NCI-H510A treated with DMSO at 0.1 percent for 48 hours (cell line): ENCODE measurements at regions not wholly inside any gene's neighbourhood (a gene's known extent, or its start where the extent isn't known, plus 50 kb on each side); places are given as distances from the start of the nearest gene placed in this dataset.

Experiments
- DNase-seq: peaks from one replicate; lab custom pipeline; 2025; lab: John Stamatoyannopoulos, UW

DNA sequence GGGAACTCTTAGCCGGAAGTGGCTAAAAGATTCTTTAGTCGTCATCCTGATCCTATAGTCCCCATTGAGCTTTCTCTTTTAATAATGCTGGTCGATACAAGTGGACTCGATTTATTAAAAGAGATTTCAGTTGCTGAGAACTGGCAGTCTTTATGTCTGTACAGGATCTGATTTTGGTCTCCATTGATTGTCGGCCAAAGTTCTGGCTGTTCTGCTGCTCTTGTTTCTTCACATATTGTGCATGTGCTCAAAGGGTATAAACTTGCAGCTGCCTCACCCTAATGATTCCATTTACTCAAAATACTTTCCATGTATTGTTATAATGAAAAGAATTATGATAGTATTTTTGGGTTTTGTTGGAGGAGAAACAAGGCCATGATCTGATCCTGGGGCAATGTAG is 100.7 kb upstream of the CTTNBP2 start:
- no peak for DNase-seq

DNA sequence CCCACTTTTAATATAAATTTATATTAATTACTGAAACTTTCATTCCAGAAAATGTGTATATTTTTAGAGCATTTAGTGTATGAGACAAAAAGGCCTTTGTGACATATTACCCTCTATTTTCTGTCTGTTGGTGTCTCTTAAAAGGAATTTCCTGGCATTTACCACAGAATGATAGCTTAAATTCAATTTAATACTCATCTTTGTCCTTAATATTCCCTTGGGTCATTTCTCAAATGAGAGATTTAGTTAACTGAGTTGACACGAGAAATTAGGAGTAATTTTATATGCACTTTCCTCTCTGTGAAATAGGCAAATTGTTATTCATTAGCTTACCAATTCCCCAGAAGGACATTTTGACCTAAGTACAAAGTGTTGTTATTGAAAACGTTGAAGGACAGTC is 101.7 kb upstream of the CTTNBP2 start:
- DNase-seq, result no peak

DNA sequence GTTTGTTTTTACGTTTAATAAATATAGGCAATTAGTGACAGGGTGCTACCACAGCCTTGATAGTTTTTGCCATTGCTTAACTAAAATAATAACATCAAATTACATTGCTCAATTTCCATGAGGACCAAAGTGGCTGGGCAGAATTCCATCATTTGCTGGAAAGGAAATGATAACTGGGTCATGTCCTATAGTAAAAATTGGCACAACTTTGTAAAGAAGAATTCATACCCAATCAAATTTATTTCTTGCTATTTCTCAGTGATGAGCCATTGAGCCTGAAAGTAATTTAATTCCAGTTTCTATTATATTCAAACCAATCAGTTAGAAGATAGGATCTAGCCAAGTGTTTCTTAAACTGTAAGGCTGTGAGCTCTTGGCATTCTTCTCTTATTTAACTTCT is 102.2 kb upstream of the CTTNBP2 start:
- DNase-seq, result no peak

DNA sequence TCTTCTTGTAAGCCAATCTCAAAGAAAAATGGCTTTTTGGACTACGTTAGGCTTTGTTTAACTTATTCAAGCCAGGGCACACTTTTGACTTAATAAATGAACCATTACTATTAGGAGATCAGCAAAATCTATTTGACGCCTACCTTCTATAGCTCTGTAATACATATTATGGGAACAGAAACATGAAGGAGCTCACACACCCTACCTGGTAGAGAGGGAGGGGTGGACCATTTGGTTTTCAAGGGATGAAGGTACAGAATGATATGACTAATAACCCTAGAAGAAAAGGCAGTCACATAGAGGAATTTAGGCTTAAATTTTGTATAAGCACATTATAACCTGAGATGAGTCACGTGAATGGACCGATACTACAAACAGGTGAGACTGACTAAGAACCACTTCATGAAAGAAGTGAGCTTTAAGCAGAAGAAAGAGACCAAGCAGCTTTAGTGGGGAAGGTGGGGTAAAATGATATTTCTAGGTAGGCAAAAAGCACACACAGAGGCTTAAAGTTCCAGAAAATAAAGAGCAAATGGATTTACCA is 106.8 kb upstream of the CTTNBP2 start:
- no peak for DNase-seq

DNA sequence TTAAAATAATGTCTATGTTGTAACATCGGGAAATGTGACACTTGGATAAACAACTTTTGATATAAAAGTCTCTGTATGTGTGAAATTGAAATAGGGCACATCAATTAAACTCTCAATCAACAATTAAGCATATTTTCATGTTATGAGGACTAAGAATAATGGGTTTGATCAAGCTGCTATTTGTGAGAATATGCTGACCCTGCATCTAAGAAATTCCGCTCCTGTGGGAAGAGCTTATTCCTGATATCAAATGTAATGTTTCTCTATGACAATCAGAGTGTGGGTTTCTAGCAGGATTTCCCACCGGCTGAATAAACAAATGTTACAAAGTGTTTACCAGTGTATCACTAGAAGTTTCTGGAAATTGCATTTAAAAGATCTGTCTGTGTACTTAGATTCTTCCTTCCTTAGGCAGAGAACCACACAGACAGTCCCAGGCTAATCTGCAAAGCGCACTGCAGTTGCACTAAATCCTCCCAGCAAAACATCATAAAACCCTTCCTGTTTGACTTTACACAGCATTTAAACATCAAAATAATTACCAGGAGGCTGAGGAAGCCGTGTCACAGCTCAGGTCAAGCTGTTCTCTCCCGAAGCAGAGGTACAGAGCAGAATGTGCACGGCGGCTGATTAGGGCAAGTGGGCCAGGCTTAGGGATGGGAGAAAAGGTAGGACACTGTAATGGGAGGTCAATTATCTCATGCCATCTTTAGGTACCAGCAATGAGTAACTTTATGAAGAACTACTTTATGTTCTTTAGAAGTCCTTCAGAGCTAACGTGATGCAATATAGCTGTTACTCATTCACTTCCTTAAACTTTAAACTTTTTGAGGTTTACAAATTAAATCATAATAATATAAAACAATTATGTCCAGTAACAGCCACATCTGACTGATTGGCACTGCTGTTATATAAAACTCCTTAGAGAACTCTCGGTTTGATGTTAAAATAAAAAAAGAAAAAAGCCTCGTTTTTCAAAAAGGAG is 109.1 kb upstream of the CTTNBP2 start:
- no peak for DNase-seq

DNA sequence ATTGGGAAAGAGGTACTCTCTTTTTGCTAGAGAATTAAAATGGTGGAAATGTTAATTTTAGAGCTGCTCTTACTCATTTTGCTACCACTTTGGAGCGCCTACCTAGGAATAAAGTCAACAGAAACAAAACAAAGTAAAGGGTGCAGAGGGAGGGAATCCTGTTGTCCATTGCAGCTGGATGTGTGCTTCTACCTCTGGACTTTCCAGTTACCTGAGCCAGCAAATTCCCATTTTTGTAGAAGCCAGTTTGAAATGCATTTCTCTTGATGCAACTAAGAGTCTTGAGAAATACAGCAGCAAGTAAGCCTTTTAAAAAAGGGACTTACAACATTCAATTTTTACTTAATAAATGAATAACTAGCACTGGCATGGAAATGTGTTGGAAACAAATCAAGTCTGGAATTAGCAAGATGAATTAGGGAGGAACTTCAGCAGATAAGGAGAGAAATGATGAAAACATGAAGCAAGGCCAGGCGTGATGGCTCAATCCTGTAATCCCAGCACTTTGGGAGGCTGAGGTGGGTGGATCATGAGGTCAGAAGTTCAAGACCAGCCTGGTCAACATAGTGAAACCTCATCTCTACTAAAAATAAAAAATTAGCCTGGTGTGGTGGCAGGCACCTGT is 113.5 kb upstream of the CTTNBP2 start:
- no peak for DNase-seq

DNA sequence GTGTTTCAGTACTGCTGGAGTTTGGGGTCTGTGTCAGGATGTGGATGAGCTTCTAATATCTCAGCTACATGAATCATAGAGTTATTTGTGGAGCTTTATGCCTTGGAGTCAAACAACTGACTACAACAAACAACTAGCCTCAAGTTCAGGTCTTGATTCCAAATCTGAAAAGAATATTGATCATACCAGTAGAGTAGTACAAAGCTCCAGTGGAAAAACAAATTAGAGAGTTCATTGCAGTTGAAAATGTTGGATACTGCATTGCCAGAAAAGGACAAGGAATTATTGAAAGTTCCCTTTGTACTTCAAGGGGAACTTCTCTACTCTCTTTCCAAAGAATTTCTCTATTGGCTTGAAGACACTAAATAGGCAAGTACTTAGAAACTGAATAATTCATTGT is 117.6 kb upstream of the CTTNBP2 start:
- no peak for DNase-seq

DNA sequence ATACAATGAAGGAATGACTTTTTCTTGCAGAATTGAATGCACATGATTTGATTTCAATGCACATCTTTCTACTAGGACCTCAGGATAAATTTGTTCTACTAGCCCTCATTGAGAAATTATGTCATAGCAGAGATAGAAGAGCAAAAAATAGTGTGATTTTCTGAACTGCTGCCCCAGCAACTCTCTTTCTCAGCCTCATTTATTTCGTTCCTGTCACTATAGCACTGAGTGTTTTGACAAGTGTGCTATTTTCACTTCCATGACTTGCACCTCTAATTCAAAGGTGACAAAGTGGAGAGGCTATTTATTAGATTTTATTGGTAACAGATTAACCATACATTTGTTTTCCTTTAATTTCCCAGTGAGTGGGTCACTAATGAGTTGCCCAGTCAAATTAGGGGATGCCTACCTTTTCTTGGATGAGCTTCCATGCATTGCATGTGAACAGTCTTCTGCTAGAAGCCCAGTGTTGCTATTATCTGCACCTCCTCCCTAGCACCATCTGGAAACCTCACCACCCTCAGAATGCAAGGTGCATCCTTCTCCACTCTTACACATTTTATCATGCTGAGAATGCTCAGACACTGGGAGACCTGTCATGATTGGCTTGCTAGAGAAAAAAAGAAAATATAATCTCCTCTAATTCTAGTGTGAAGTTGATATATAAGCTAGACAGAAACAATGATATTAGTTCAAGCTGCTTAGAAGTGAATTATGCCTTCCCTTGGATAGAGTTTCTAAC is 119.6 kb upstream of the CTTNBP2 start:
- DNase-seq, result no peak

DNA sequence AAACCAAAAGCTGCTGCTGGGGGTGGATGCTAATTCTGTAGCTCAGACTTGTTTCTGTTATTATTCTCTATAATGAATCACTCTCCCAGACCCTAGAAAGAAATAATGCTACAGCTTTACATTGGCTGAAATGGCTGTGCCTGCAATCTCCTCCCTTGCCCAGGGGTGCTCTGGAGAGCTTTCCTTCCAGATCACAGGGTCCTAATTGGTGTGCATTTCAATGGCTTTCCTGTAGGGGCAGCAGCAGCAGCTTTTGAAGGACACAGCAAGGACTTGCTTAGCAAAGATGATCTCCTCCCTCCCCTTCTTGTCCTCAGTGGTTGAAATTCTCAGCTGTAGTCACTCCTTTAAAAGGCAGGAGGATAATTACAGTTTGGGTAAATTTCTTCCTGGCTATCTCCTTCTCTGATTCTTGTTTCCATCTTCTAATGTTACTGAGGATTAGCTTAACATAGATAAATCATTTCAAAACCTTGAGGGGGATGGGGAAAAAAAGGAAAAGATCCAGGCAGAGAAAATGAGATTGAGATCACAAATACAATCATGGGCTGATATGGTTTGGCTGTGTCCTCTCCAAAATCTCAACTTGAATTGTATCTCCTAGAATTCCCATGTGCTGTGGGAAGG is 120.2 kb upstream of the CTTNBP2 start:
- DNase-seq, result peak; percentile 27

DNA sequence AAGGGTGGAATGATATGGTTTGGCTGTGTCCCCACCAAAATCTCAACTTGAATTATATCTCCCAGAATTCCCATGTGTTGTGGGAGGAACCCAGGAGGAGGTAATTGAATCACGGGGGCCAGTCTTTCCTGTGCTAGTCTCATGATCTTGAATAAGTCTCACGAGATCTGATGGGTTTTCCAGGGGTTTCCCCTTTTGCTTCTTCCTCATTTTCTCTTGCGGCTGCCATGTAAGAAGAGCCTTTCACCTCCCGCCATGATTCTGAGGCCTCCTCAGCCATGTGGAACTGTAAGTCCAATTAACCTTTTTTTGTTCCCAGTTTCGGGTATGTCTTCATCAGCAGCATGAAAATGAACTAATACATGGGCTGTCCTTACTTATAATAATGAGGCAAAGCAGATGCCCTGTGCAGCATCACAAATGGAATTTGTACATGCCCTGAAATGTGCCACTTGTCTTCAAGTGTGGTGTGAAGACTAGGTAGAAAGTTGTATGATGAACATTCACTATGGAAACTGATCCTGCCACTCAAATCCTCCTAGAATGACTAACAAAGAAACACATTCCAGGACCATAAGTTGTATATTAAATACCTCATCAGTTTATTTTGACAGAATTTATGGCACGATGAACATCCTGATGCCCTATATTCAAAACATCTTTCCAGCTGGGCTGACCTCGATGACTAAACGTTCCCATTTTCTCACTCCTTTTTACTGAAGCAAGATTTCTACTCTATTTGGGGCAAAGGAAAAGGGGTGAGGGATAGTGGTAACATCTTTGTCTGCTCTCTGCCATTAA is 122.8 kb upstream of the CTTNBP2 start:
- DNase-seq, result no peak

DNA sequence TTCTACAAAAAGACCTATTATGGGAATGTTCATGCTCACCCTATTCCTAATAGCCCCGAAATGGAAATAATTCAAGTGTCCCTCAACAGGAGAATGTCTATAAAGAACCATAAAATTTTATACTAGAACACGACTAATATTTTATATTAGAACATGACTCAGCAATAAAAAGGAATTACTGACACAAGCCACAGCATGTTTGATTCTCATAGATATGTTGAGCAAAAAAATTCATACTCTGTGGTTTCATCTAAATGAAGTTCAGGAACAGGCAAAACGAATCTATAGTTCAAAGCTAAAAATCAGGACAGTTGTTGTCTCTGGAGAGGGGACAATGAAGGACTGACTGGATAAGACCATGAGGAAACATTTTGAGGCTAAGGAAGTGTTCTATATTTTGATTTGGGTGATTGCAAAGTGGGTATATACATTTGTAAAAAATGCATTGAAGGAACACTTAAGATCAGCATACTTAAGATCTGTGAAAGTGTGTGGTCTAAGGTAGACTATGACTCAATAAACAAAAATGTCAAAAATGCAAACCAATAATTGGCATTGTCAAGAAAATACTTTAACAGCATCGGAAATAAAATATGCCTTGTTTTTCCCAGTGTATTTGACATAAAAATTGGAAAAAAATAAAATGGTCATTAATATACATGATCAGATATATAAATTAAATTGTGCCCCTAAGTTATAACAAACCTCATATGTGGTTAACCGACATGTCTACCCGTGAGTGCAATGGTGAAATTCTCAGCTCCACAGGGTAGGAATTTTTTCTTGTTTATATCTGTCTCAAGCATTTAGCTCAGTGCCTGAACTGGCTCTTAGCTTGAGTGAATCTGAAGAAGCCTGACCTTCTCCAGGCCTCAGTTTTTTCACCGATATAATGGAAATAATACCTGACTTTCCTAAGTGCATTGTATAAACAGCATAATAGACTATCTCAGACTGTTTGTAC is 124.9 kb upstream of the CTTNBP2 start:
- no peak for DNase-seq

DNA sequence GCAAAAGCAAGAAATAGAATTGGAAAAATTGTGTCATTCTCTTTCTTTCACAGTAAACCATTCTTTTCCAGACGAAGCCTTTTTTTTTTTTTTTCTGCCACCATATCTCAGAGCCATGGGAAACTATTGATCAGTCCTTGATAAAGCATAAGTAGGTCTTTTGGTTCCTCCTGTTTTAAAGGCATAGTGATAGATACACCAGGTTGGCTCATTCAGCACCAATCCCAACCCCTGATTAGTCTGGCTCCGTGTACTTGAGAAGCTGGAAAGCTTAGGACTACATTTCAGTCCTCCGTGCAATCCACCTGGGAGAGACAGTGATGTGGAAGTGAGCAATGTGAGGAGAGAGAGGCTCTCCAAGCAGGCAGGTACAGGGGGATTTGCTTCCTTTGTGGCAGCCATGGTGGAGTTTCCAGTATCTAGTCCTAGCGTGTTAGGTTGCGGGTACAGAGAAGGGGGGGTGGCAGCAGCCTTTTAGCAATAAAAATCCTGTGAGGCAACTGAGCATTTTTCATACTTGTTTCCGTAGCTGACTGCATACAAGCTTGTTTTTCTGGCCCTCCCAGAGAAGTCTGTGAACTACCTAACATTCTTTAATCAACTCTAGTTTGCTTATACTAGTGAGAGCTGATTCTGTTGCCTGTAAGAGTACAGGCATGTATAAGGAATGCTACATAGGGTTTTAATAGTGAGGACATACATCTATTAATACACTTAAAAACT is 127.4 kb upstream of the CTTNBP2 start:
- no peak for DNase-seq

DNA sequence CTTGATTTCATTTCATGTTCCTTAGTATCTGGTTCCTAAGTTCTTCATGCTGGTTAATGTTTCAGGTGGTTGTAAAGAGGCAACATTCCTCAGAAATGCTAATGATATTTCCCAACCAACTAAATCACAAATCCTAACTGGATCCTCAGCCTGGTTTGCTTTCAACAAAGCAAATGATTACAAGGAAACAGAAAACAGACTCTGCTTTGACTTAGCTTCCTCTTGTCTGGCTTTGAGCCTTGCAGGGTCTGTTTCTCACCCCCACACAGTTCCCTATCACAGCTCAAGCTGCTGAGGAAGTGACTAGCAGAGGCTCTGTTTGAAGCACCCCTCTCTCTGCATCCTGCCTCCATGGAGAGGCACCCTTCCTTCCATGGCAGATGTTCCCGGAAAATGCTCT is 130.2 kb upstream of the CTTNBP2 start:
- DNase-seq, result no peak

DNA sequence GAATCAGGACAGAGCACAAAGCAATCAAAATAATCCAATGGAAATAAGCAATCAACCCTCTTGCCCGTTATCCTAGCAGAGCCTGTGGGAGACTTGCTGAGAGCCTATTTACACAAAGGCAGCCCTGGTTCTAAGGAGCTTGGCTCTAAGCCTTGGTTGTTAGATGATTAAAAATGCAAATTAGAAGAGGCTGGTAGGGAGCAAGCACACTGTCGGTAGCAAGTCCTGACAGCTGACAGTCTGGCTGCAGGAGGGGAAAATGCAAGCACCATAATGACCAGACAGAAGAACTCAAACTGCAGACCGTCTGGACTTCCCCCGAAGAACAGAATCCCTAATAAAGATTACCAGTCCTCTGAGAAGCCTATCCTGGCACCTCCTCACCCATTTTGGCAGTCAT is 131.8 kb upstream of the CTTNBP2 start:
- DNase-seq, result no peak

DNA sequence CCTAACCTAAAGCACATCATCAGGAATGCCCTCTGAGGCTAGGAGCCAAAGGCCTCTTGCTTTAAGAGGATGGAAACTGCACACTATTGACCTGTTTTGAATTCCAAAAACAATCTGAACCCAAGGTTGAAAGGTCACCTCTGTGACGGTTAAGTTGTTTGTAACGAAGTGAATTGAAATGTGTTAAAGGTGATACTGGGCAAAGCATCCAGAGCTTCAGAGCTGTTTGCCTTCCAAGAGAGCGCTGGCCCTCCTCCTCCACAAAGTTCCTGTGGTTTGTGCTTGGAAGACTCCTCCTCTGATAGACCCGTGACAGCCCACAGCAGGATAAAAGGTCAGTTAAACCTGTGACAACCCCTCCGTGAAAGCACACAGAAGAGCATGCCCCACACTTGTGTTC is 133.7 kb upstream of the CTTNBP2 start:
- no peak for DNase-seq

DNA sequence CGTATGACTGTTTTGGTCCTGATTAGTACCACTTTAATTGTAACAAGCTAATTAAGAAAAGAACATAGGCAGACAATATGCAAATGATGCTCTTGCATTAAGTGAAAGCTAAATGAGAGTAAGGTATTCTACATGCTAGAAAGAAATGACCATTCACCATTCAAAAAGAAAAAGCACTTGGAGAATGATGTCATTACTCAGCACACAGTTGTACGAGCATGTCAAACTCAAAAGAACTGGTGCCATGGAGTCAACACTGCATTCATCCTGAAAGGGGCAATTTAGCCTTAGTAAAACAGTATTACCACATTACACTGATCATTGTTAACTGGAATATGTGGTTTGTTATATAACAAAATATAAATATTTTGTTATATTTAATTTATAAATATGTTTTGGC is 136.2 kb upstream of the CTTNBP2 start:
- DNase-seq, result no peak

DNA sequence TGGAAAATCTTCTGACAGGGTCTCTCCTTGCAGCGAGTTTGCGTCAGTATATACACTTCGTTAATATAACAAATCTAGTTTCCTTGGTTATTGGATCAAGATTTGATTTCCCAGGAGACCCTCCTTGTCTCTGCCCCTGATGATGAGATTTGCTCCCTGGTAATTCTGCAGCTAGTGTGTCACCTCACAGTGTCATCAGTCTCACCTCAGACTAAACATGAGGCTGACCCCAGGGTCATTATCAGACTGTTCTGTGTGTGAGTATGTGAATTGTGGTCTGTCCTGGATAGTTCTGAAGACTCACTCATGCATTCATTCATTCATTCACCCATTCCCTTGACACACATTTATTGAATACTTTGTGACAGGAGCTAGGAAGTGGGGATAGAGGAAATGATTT is 138.4 kb upstream of the CTTNBP2 start:
- DNase-seq, result no peak

DNA sequence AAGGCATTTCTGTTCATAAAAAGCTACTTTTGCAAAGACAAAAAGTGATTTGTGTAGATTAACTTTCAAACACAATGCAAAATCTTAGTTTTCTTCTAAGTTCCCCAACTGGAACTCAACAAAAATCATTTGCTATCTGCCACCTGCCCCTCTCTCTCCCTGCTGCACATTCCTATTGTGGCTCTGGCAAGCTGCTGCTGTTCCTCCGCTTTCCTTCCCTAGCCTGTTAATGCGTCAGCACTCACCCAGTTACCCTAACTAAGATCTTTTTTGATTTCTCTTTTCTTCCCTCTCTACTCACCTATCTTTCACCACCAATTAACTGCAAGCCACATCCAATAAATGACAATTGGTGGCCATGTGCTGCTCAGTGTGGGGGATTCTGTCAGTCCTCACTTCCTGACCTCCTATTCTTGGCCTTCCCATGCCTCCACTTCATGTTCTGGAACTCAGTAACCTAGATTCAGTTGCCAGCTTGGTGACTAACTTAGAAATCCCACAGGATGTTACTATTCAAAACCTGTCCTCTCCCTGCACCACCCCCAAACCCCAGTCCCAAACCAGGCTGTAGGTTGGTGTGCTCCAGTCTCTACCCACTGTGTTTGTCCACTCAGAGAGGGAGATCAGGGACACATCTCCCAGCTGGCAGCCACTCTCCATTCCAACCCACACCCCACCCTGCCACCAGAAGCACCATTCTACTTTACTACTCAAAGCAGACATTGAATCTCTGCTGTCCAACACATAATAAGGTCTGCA is 140.2 kb upstream of the CTTNBP2 start:
- DNase-seq, result no peak

DNA sequence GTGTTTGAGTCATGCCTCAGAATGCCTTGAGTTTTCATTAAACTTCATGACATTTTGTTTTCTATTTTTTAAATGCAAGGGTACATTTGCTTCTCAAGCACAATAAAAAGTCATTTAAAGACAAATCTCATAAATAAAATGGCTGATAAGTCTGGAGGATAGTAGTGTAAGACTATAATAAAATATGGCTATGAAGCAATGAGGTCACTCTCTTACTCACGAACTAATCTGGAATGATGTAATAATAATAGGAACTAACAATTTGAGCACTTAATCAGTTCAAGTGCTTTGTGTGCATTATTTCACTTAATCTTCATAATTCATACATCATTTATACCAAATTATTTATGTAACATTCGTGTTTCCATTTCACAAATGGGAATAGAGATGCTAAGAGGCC is 149.3 kb upstream of the CTTNBP2 start:
- DNase-seq, result no peak
